ENCODE measurements at regions not wholly inside any gene's neighbourhood (a gene's known extent, or its start where the extent isn't known, plus 50 kb on each side); places are given as distances from the start of the nearest gene placed in this dataset.
A peak's percentile ranks its signal among the peaks of the same experiment; 100 is the strongest.
"Not testable (repeated sequence)": the region's sequence is repeated elsewhere in the genome, so short reads cannot be mapped to it uniquely, and the experiment has no call there.

DNA sequence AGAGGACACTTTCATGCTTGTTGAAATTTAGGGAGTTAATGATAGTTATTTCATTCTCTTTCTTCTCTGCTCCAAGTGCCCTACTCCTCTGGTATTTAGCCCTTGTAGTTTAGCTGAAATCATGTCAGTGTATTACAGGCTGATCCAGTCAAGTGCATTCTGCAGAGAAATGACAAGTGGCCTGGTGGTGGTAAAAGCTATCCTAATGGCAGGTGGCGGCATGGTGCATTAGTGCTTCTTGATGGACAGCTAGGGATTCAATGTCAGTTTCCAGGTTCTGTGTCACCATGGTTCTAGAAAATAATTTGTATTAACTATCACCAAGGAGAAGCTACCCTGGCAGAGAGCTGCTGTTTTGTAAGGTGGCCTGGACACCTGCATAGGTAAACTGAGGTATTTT lies 90.0 kb upstream of the BNIP2 start:
- FAIRE-seq, result no peak

DNA sequence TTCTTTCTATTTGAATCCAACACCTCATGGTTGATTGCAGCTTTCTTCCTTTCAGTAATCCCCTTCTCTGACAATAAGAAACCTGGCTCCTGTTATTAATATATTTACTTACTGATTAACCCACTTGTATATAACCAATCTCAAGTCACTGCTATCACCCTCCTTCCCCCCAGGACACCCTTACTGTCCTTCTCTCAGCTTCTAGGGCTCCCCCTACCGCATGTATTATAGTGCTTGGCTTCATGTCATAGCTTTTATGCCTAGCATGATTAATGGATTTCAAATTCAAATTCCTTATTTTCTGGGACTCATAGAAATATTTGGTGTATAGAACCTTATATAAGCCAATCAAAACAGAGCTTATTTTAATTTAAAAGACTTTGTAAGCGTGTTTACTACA lies 75.7 kb upstream of the BNIP2 start:
- no peak for FAIRE-seq

GRCh38 chr15:59762558-59762957 lies 73.4 kb upstream of the BNIP2 start:
- no peak for FAIRE-seq

DNA sequence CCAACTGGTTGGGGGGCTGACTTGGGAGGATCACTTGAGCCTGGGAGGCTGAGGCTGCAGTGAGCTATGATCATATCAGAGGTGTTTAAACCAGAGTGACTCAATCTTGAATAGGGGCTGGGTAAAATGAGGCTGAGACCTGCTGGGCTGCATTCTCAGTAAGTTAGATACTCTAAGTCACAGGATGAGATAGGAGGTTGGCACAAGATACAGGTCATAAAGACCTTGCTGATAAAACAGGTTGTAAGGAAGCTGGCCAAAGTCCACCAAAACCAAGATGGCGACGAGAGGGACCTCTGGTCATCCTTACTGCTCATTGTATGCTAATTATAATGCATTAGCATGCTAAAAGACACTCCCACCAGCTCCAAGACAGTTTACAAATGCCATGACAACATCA lies 71.1 kb upstream of the BNIP2 start:
- not testable (repeated sequence) for FAIRE-seq

GRCh38 chr15:59751552-59752413 lies 62.7 kb upstream of the BNIP2 start:
- peak; percentile 8 for FAIRE-seq

DNA sequence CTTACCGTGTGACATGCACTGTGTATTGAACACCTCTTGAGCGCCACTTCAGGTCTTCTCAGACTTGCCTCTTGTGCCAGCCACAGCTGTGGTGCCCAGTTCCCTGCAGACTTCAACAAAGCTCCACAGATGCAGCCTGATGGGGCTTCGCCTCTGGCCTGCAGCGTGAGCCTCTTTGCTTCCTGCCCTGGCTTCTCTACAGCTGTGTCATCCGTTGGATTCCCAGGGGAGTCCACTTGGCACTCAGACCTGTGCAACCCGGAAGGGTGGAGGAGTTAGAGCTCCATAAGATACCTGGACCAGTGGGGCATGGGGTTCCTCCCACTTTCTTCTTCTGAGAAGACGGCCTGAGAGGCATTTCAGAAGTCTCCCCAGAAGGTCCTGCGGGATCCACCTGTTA lies 57.7 kb upstream of the BNIP2 start:
- FAIRE-seq, result no peak

DNA sequence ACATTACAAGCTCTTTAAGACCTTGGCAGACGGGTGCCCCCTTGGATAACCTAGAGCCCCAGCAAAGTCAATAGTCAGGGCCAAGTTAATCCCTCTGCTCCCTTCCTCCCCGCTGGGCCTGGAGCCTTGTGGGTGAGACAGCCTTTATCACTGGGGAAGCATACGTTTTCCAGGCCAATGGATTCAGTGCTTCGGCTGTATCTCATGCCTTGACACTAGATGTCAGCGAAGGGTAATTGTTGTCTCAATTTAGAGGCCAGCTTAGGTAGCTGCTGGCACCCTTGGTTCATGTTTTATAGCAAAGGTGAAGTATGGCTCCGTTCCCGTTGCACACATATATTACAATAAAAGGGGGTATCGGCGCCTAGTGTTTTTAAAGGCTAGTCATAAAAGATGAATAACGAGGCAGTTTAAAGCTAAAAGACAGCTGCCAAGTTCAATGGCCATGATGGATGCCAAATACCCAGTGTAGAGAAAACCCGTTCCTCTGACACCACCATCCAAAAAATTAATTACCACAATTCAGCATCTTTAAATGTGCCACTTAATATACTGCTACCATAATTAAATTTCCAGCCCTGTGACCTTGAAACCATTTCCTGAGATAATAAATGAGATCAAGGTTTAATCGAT lies 52.3 kb upstream of the BNIP2 start:
- no peak for FAIRE-seq

DNA sequence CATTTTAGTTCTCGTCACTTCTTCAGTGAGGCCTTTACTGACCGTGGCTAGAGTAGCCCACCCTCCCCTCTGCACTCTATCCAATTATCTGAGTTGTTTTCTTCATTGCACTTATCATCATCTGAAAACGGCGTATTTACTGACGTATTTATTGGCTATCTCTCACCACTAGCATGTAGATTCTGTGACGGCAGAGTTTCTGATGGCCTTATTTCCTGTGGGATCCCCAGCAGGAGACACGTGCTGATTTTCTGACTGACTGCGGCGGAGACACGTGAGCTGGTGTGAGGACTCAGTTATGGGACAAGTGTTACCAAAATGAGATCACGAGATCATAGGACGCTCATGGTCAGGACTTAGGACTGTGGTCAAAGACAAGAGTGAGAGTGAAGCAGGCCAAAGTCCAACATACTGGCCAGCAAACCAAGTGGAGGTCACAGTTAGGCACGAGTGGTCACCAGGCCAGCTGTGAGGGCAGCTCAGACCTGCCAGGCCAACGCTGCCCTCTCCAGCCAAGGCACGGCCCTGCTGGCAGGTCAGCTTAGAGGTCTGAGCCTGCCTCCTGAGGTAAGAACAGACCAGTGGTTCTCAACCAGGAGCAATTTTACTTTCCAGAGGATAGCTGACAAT lies 50.6 kb upstream of the BNIP2 start:
- no peak for FAIRE-seq
